Neural cell (in vitro differentiated cells): ENCODE measurements at regions not wholly inside any gene's neighbourhood (a gene's known extent, or its start where the extent isn't known, plus 50 kb on each side); places are given as distances from the start of the nearest gene placed in this dataset.

ENCODE experiments used
- H2AFZ ChIP-seq: fragments of 200-600, 300-800 bp; sonication (generic), shearing (Covaris generic); 2 replicates; pipeline ENCODE4 v1.6.0; 2014; ENCODE audit warnings: low read depth, mild to moderate bottlenecking, antibody characterized with exemption, low read length, moderate library complexity
- H3F3A ChIP-seq: fragments of 200-600 bp; shearing (Covaris generic); 2 replicates; pipeline ENCODE4 v1.6.1; 2016; ENCODE audit warnings: mild to moderate bottlenecking, moderate library complexity, mixed read lengths, antibody characterized with exemption, low read length; ENCODE audit not compliant: insufficient read depth, poor library complexity, severe bottlenecking
- H3K27ac ChIP-seq: fragments of 200-600, 300-800 bp; sonication (generic), shearing (Covaris generic); 2 replicates; pipeline ENCODE4 v1.5.1; 2014; ENCODE audit warnings: mild to moderate bottlenecking, low read length, moderate library complexity
- H3K27me3 ChIP-seq: fragments of 300-800, 200-600 bp; sonication (generic), shearing (Covaris generic); 2 replicates; pipeline ENCODE4 v1.6.0; 2014; ENCODE audit warnings: mild to moderate bottlenecking, low read depth, low read length, moderate library complexity; ENCODE audit not compliant: insufficient read depth
- H3K36me3 ChIP-seq: fragments of 300-800, 200-600 bp; sonication (generic), shearing (Covaris generic); 2 replicates; pipeline ENCODE4 v1.5.1; 2014; ENCODE audit warnings: mild to moderate bottlenecking, antibody characterized with exemption, low read length, moderate library complexity; ENCODE audit not compliant: insufficient read depth
- H3K4me2 ChIP-seq: fragments of 300-800, 200-600 bp; sonication (generic), shearing (Covaris generic); 2 replicates; pipeline ENCODE4 v1.6.0; 2014; ENCODE audit warnings: mild to moderate bottlenecking, low read length
- H3K4me3 ChIP-seq: fragments of 300-800, 200-600 bp; sonication (generic), shearing (Covaris generic); 2 replicates; pipeline ENCODE4 v1.5.1; 2014; ENCODE audit warnings: mild to moderate bottlenecking, low read length, moderate library complexity
- H3K79me2 ChIP-seq: fragments of 200-600 bp; shearing (Covaris generic); replicated peaks from 2 replicates; pipeline ENCODE4 v1.6.0; 2014; ENCODE audit warnings: mild to moderate bottlenecking, low read length, moderate library complexity; ENCODE audit not compliant: insufficient read depth
- H3K9ac ChIP-seq: fragments of 300-800, 200-600 bp; sonication (generic), shearing (Covaris generic); 2 replicates; pipeline ENCODE4 v1.6.1; 2016; ENCODE audit warnings: mild to moderate bottlenecking, low read length, mixed read lengths
- H3K9me2 ChIP-seq: fragments of 200-600 bp; shearing (Covaris generic); 2 replicates; pipeline ENCODE4 v1.6.1; 2016; ENCODE audit warnings: mild to moderate bottlenecking, low read length, mixed read lengths; ENCODE audit not compliant: insufficient read depth
- H3K9me3 ChIP-seq: fragments of 200-600, 300-800 bp; sonication (generic), shearing (Covaris generic); 2 replicates; pipeline ENCODE4 v1.6.1; 2016; ENCODE audit warnings: mild to moderate bottlenecking, mixed run types, low read length, moderate library complexity, mixed read lengths
- H4K20me1 ChIP-seq: fragments of 200-600 bp; shearing (Covaris generic); 2 replicates; pipeline ENCODE4 v1.6.1; 2016; ENCODE audit warnings: mild to moderate bottlenecking, mixed run types; ENCODE audit not compliant: insufficient read depth
- EP300 ChIP-seq: fragments of 450-650 bp; conservative IDR thresholded peaks from 2 replicates; pipeline ENCODE4 v1.6.1; 2014; ENCODE audit warnings: antibody characterized with exemption, mild to moderate bottlenecking, moderate library complexity; ENCODE audit not compliant: poor library complexity, severe bottlenecking
- EZH2 ChIP-seq: fragments of 200-600, 300-800 bp; shearing (Covaris generic), sonication (generic); IDR thresholded peaks from 2 replicates; pipeline ENCODE4 v1.6.1; 2014; ENCODE audit warnings: antibody characterized with exemption, low read length, borderline replicate concordance, mild to moderate bottlenecking; ENCODE audit not compliant: insufficient read depth, poor library complexity, severe bottlenecking
- MXI1 ChIP-seq: fragments of 450-650 bp; conservative IDR thresholded peaks from 2 replicates; pipeline ENCODE4 v1.6.1; 2014; ENCODE audit warnings: antibody characterized with exemption, mild to moderate bottlenecking; ENCODE audit not compliant: poor library complexity, severe bottlenecking
- POLR2AphosphoS5 ChIP-seq: IDR thresholded peaks from 2 replicates; pipeline ENCODE4 v1.6.1; 2012
- RAD21 ChIP-seq: fragments of 450-650 bp; conservative IDR thresholded peaks from 2 replicates; pipeline ENCODE4 v1.6.1; 2014; ENCODE audit warnings: antibody characterized with exemption, mild to moderate bottlenecking, moderate library complexity
- SMC3 ChIP-seq: fragments of 450-650 bp; conservative IDR thresholded peaks from 2 replicates; pipeline ENCODE4 v1.6.1; 2014; ENCODE audit warnings: antibody characterized with exemption, mild to moderate bottlenecking, moderate library complexity; ENCODE audit not compliant: poor library complexity
- TAF1 ChIP-seq: IDR thresholded peaks from 2 replicates; pipeline ENCODE4 v1.6.1; 2012; ENCODE audit warnings: low read depth
- TF ChIP-seq, protein P1 (sequence below): IDR thresholded peaks from 2 replicates; pipeline ENCODE4 v1.6.1; 2012; ENCODE audit warnings: borderline replicate concordance
- TF ChIP-seq, protein P2 (sequence below): fragments of 450-650 bp; IDR thresholded peaks from 2 replicates; pipeline ENCODE4 v1.5.1; 2014; ENCODE audit warnings: antibody characterized with exemption, mild to moderate bottlenecking, moderate library complexity; ENCODE audit not compliant: poor library complexity, severe bottlenecking

DNA sequence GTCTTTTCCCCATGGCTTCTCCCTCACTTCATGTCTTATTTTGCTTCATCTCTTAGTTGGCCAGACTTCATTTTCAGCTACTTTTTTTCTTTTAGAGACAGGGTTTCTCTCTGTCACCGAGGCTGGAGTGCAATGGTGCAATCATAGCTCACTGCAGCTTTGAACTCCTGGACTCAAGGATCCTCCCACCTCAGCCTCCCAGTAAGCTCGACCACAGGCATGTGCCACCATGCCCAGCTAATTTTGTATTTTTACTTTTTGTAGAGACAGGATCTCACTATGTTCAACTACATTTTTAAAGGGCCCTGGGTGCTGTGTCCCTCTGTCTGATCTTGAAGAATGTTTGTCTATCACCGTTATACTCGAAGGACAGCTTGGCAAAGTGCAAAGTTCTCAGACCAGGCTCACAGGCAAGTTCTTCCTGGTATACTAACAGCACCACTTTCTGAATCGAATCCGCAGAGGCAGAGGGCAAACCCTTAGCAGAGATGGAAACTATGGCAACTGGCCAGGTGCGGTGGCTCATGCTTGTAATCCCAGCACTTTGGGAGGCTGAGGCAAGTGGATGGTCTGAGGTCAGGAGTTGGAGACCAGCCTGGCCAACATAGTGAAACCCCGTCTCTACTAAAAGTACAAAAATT lies 60.9 kb downstream of the SOWAHC start:
- Histone ChIP-seq H3K27me3 (no peaks in the 10 kb centered on the region), H3K9me3 (no peaks in the 10 kb centered on the region), H3K4me3 (no peak overlapping the region), H4K20me1 (no peaks in the 10 kb centered on the region), H3K79me2 (no peaks in the 10 kb centered on the region), H2AFZ (no peak overlapping the region), H3K9ac (no peak overlapping the region), H3F3A (no peaks in the 10 kb centered on the region), H3K36me3 (no peaks in the 10 kb centered on the region), H3K27ac (no peak overlapping the region), H3K9me2 (no peaks in the 10 kb centered on the region), H3K4me2 (no peak overlapping the region)
- TF ChIP-seq RAD21 = no peak
- TF ChIP-seq MXI1 = no peak
- TF ChIP-seq, protein P1, sequence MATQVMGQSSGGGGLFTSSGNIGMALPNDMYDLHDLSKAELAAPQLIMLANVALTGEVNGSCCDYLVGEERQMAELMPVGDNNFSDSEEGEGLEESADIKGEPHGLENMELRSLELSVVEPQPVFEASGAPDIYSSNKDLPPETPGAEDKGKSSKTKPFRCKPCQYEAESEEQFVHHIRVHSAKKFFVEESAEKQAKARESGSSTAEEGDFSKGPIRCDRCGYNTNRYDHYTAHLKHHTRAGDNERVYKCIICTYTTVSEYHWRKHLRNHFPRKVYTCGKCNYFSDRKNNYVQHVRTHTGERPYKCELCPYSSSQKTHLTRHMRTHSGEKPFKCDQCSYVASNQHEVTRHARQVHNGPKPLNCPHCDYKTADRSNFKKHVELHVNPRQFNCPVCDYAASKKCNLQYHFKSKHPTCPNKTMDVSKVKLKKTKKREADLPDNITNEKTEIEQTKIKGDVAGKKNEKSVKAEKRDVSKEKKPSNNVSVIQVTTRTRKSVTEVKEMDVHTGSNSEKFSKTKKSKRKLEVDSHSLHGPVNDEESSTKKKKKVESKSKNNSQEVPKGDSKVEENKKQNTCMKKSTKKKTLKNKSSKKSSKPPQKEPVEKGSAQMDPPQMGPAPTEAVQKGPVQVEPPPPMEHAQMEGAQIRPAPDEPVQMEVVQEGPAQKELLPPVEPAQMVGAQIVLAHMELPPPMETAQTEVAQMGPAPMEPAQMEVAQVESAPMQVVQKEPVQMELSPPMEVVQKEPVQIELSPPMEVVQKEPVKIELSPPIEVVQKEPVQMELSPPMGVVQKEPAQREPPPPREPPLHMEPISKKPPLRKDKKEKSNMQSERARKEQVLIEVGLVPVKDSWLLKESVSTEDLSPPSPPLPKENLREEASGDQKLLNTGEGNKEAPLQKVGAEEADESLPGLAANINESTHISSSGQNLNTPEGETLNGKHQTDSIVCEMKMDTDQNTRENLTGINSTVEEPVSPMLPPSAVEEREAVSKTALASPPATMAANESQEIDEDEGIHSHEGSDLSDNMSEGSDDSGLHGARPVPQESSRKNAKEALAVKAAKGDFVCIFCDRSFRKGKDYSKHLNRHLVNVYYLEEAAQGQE = no peak
- TF ChIP-seq POLR2AphosphoS5 = no peak

DNA sequence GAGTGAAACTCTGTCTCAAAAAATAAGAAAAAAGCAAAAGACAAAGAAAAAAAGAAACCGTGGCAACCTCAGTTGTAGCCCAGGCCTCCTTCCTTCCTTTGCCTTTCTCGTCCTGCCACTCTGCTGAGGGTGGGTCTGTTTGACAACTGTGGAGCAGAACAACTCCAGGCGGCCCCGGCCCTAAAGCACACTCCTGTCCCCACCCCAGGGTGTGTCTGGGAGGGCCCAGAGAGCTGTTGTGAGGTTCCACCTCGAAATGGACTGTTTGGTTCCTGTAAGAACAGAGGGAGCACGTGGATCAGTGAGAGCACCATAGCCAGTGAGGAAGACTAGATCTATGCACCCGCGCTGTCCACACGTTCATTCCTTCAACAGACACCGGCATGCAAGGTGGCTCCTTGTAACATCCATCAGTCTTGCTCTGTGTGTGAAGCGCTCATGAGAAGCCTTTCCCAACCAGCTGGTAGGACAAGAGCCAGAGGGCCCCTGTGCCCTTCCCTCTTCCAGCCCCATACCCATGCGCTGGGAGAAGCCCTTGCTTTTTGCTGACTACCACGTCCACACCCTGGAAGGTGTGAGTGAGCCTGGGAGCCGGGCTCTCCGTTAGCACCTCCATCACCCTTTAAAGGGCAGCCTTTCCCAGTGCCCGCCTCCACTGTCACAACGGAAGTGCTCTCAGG lies 61.6 kb downstream of the SOWAHC start:
- Histone ChIP-seq H3K27ac (no peak overlapping the region), H3K9me3 (no peaks in the 10 kb centered on the region), H3K79me2 (no peaks in the 10 kb centered on the region), H4K20me1 (no peaks in the 10 kb centered on the region), H3K9ac (no peak overlapping the region), H2AFZ (no peak overlapping the region), H3K9me2 (no peaks in the 10 kb centered on the region), H3F3A (no peaks in the 10 kb centered on the region), H3K36me3 (no peaks in the 10 kb centered on the region), H3K4me3 (no peak overlapping the region), H3K4me2 (no peak overlapping the region), H3K27me3 (no peaks in the 10 kb centered on the region)
- TF ChIP-seq POLR2AphosphoS5 (no peak), EZH2 (no peak), EP300 (no peak), TAF1 (no peak), SMC3 (no peak), MXI1 (no peak), RAD21 (no peak)
- TF ChIP-seq, protein P1 = no peak
- TF ChIP-seq, protein P2, sequence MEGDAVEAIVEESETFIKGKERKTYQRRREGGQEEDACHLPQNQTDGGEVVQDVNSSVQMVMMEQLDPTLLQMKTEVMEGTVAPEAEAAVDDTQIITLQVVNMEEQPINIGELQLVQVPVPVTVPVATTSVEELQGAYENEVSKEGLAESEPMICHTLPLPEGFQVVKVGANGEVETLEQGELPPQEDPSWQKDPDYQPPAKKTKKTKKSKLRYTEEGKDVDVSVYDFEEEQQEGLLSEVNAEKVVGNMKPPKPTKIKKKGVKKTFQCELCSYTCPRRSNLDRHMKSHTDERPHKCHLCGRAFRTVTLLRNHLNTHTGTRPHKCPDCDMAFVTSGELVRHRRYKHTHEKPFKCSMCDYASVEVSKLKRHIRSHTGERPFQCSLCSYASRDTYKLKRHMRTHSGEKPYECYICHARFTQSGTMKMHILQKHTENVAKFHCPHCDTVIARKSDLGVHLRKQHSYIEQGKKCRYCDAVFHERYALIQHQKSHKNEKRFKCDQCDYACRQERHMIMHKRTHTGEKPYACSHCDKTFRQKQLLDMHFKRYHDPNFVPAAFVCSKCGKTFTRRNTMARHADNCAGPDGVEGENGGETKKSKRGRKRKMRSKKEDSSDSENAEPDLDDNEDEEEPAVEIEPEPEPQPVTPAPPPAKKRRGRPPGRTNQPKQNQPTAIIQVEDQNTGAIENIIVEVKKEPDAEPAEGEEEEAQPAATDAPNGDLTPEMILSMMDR = no peak
